H1 (cell line): ENCODE measurements at regions not wholly inside any gene's neighbourhood (a gene's known extent, or its start where the extent isn't known, plus 50 kb on each side); places are given as distances from the start of the nearest gene placed in this dataset.

Source experiments
- CBX5 ChIP-seq: fragments of 300-800, 300-1000 bp; sonication (generic); IDR thresholded peaks from 2 replicates; pipeline ENCODE4 v1.7.1; 2016; ENCODE audit warnings: antibody characterized with exemption, low read length, low read depth
- CTCF ChIP-seq, 3 experiments: IDR thresholded peaks; 1 replicate in 2 of 3; 2 replicates in 1 of 3; pipeline versions ENCODE4 v1.5.1 to v1.6.1; 2011; ENCODE audit warnings: low read length in 3 of 3, mild to moderate bottlenecking in 3 of 3, inconsistent platforms in 2 of 3, low read depth in 1 of 3, moderate library complexity in 1 of 3; ENCODE audit not compliant: insufficient read depth in 1 of 3; ENCODE audit errors: control extremely low read depth in 1 of 3
- EZH2 ChIP-seq: fragments of 200-600 bp; sonication (generic); IDR thresholded peaks from 2 replicates; pipeline ENCODE4 v1.7.1; 2012; ENCODE audit warnings: low read depth, mild to moderate bottlenecking, moderate library complexity, low read length, inconsistent platforms; ENCODE audit not compliant: severe bottlenecking
- POLR2AphosphoS5 ChIP-seq: IDR thresholded peaks from 2 replicates; pipeline ENCODE4 v1.6.1; 2011; ENCODE audit warnings: low read depth, low read length
- SP2 ChIP-seq: IDR thresholded peaks from 2 replicates; pipeline ENCODE4 v1.6.1; 2012; ENCODE audit warnings: mild to moderate bottlenecking, low read length, inconsistent platforms
- ZNF274 ChIP-seq: IDR thresholded peaks from 2 replicates; pipeline ENCODE4 v1.7.0; 2012; ENCODE audit warnings: low read length, borderline replicate concordance; ENCODE audit errors: extremely low read depth

- TF ChIP-seq CTCF (IDR thresholded peaks at IDR 0.05; ENCODE audit: control extremely low read depth in 1 of 3, insufficient read depth in 1 of 3, low read depth in 1 of 3, low read length in 3 of 3): no peak
- no peak for TF ChIP-seq SP2
- TF ChIP-seq CBX5: no peak
- no peak for TF ChIP-seq EZH2
- no peak for TF ChIP-seq ZNF274
- no peak for TF ChIP-seq POLR2AphosphoS5
Measured at GRCh38 chr2:7452110-7452876, 535.1 kb downstream of the RNF144A start.
